Activated CD8-positive, alpha-beta memory T cell treated with anti-CD3 and anti-CD28 coated beads, Interleukin-2, amount 10 ng/mL, durations not matched to agents 7 days and 5 days (primary cell): ENCODE measurements at regions not wholly inside any gene's neighbourhood (a gene's known extent, or its start where the extent isn't known, plus 50 kb on each side); places are given as distances from the start of the nearest gene placed in this dataset.
"Not testable (repeated sequence)": the region's sequence is repeated elsewhere in the genome, so short reads cannot be mapped to it uniquely, and the experiment has no call there.

ENCODE experiments used
- ATAC-seq: fragments of 150-1000 bp; cut with Tn5 transposase; one replicate; pipeline ENCODE4 v1.10.0; 2021; ENCODE audit warnings: moderate library complexity
- CTCF ChIA-PET: fragments of 350-600 bp; sonication (Branson Sonifier 250); formaldehyde crosslinking; loops from one replicate; lab custom pipeline; 2021; ENCODE audit warnings: antibody characterized with exemption; lab: Charles Lee
- DNase-seq: peaks from one replicate; pipeline ENCODE4 v3.0.0-alpha.2; 2020
- H3K27ac Mint-ChIP-seq: one replicate; pipeline ENCODE4 v1.8.0; 2021; ENCODE audit warnings: mild to moderate bottlenecking, mixed read lengths
- H3K27me3 Mint-ChIP-seq: one replicate; pipeline ENCODE4 v1.8.0; 2021; ENCODE audit warnings: mixed read lengths
- H3K36me3 Mint-ChIP-seq: one replicate; pipeline ENCODE4 v1.8.0; 2021; ENCODE audit warnings: mild to moderate bottlenecking, mixed read lengths
- H3K4me1 Mint-ChIP-seq: one replicate; pipeline ENCODE4 v1.8.0; 2021; ENCODE audit warnings: mixed read lengths
- H3K4me3 Mint-ChIP-seq: one replicate; pipeline ENCODE4 v1.8.0; 2021; ENCODE audit warnings: mild to moderate bottlenecking, moderate library complexity, mixed read lengths
- H3K9me3 Mint-ChIP-seq: one replicate; pipeline ENCODE4 v1.8.0; 2022; ENCODE audit warnings: low read depth, mixed read lengths

- peaks cover 8% of the 10 kb centered on the region for H3K9me3 Mint-ChIP-seq
- CTCF ChIA-PET: no interaction called here
- DNase-seq (no peak), ATAC-seq (no peak)
- H3K4me1 Mint-ChIP-seq: no peaks in the 10 kb centered on the region
- no peaks in the 10 kb centered on the region for H3K27me3 Mint-ChIP-seq
- no peak overlapping the region for H3K4me3 Mint-ChIP-seq
- H3K36me3 Mint-ChIP-seq: peaks cover 1% of the 10 kb centered on the region
- H3K27ac Mint-ChIP-seq: no peak overlapping the region
These were observed 698.9 kb downstream of the DIPK2A start for GRCh38 chr3:144670571-144670970.

GRCh38 chr3:144677103-144677502, 705.5 kb downstream of the DIPK2A start:
- Mint-ChIP-seq H3K36me3 (no peaks in the 10 kb centered on the region), H3K4me3 (no peak overlapping the region), H3K4me1 (no peaks in the 10 kb centered on the region), H3K9me3 (peaks cover 2% of the 10 kb centered on the region), H3K27me3 (no peaks in the 10 kb centered on the region), H3K27ac (no peak overlapping the region)
- DNase-seq (no peak), ATAC-seq (no peak)
- CTCF ChIA-PET: no interaction called here

- H3K27me3 Mint-ChIP-seq: no peaks in the 10 kb centered on the region
- H3K4me3 Mint-ChIP-seq: no peak overlapping the region
- H3K4me1 Mint-ChIP-seq: no peaks in the 10 kb centered on the region
- no peak overlapping the region for H3K27ac Mint-ChIP-seq
- H3K36me3 Mint-ChIP-seq: no peaks in the 10 kb centered on the region
- DNase-seq (no peak), ATAC-seq (no peak)
- CTCF ChIA-PET: no interaction called here
- H3K9me3 Mint-ChIP-seq: no peaks in the 10 kb centered on the region
These were observed 711.4 kb downstream of the DIPK2A start for GRCh38 chr3:144683065-144683464.

GRCh38 chr3:144687862-144688261, 716.2 kb downstream of the DIPK2A start:
- Mint-ChIP-seq H3K36me3 (no peaks in the 10 kb centered on the region), H3K27me3 (no peaks in the 10 kb centered on the region), H3K4me3 (no peak overlapping the region), H3K27ac (no peak overlapping the region), H3K4me1 (no peaks in the 10 kb centered on the region), H3K9me3 (no peaks in the 10 kb centered on the region)
- no peak for ATAC-seq
- DNase-seq: no peak
- CTCF ChIA-PET: no interaction called here

- Mint-ChIP-seq H3K27me3 (no peaks in the 10 kb centered on the region), H3K36me3 (no peaks in the 10 kb centered on the region), H3K4me1 (no peaks in the 10 kb centered on the region), H3K27ac (no peak overlapping the region), H3K4me3 (no peak overlapping the region), H3K9me3 (no peaks in the 10 kb centered on the region)
- no peak for DNase-seq
- CTCF ChIA-PET: no interaction called here
- ATAC-seq: no peak
These were observed 720.9 kb downstream of the DIPK2A start for GRCh38 chr3:144692488-144692887.

GRCh38 chr3:144708437-144708836, 736.8 kb downstream of the DIPK2A start:
- no peaks in the 10 kb centered on the region for H3K4me1 Mint-ChIP-seq
- H3K27me3 Mint-ChIP-seq: no peaks in the 10 kb centered on the region
- ATAC-seq: no peak
- H3K4me3 Mint-ChIP-seq: no peak overlapping the region
- no peak for DNase-seq
- no peak overlapping the region for H3K27ac Mint-ChIP-seq
- H3K36me3 Mint-ChIP-seq: no peaks in the 10 kb centered on the region
- CTCF ChIA-PET: interaction anchor here (0.6 kb wide), 1 partner anchor 448 kb away, joined by 3 read pairs; no protein-coding TSS in a partner anchor
- H3K9me3 Mint-ChIP-seq: peaks cover 2% of the 10 kb centered on the region

- ATAC-seq (no peak), DNase-seq (no peak)
- Mint-ChIP-seq H3K4me3 (no peak overlapping the region), H3K36me3 (no peaks in the 10 kb centered on the region), H3K9me3 (peaks cover 4% of the 10 kb centered on the region), H3K27me3 (no peaks in the 10 kb centered on the region), H3K27ac (no peak overlapping the region), H3K4me1 (no peaks in the 10 kb centered on the region)
- CTCF ChIA-PET: no interaction called here
These were observed 765.7 kb downstream of the DIPK2A start for GRCh38 chr3:144737281-144737680.

GRCh38 chr3:144743225-144743668, 771.6 kb downstream of the DIPK2A start:
- H3K27ac Mint-ChIP-seq: no peak overlapping the region
- CTCF ChIA-PET: no interaction called here

GRCh38 chr3:144744473-144744872, 772.9 kb downstream of the DIPK2A start:
- ATAC-seq (no peak), DNase-seq (no peak)
- no peaks in the 10 kb centered on the region for H3K36me3 Mint-ChIP-seq
- no peaks in the 10 kb centered on the region for H3K9me3 Mint-ChIP-seq
- no peak overlapping the region for H3K27ac Mint-ChIP-seq
- H3K4me3 Mint-ChIP-seq: no peak overlapping the region
- CTCF ChIA-PET: no interaction called here
- no peaks in the 10 kb centered on the region for H3K27me3 Mint-ChIP-seq
- no peaks in the 10 kb centered on the region for H3K4me1 Mint-ChIP-seq

More at GRCh38 chr3:144743225-144743668, 771.6 kb downstream of the DIPK2A start:
- ATAC-seq: no peak
- Mint-ChIP-seq H3K36me3 (no peaks in the 10 kb centered on the region), H3K9me3 (no peaks in the 10 kb centered on the region), H3K4me3 (no peak overlapping the region), H3K4me1 (no peaks in the 10 kb centered on the region), H3K27me3 (no peaks in the 10 kb centered on the region)
- no peak for DNase-seq

GRCh38 chr3:144746631-144747030, 775.0 kb downstream of the DIPK2A start:
- DNase-seq (no peak), ATAC-seq (no peak)
- CTCF ChIA-PET: no interaction called here
- Mint-ChIP-seq H3K4me1 (no peaks in the 10 kb centered on the region), H3K9me3 (peaks cover 3% of the 10 kb centered on the region), H3K36me3 (no peaks in the 10 kb centered on the region), H3K27me3 (no peaks in the 10 kb centered on the region), H3K4me3 (no peak overlapping the region), H3K27ac (no peak overlapping the region)

GRCh38 chr3:144749536-144750253, 778.1 kb downstream of the DIPK2A start:
- H3K9me3 Mint-ChIP-seq, H3K27ac Mint-ChIP-seq, H3K4me1 Mint-ChIP-seq, DNase-seq, H3K4me3 Mint-ChIP-seq, H3K27me3 Mint-ChIP-seq, CTCF ChIA-PET, ATAC-seq, H3K36me3 Mint-ChIP-seq: not testable (repeated sequence)

- no peak overlapping the region for H3K4me3 Mint-ChIP-seq
These were observed 782.6 kb downstream of the DIPK2A start for GRCh38 chr3:144754076-144754783.

GRCh38 chr3:144756704-144757440, 785.2 kb downstream of the DIPK2A start:
- H3K4me3 Mint-ChIP-seq: no peak overlapping the region
- CTCF ChIA-PET: no interaction called here
- H3K36me3 Mint-ChIP-seq: no peaks in the 10 kb centered on the region
- no peak for DNase-seq
- peaks cover 2% of the 10 kb centered on the region for H3K9me3 Mint-ChIP-seq
- no peaks in the 10 kb centered on the region for H3K4me1 Mint-ChIP-seq
- H3K27ac Mint-ChIP-seq: no peak overlapping the region
- no peak for ATAC-seq
- no peaks in the 10 kb centered on the region for H3K27me3 Mint-ChIP-seq

More at GRCh38 chr3:144754076-144754783, 782.6 kb downstream of the DIPK2A start:
- H3K36me3 Mint-ChIP-seq: no peaks in the 10 kb centered on the region
- H3K4me1 Mint-ChIP-seq: no peaks in the 10 kb centered on the region
- DNase-seq (no peak), ATAC-seq (no peak)
- no peaks in the 10 kb centered on the region for H3K27me3 Mint-ChIP-seq
- peaks cover 5% of the 10 kb centered on the region for H3K9me3 Mint-ChIP-seq
- H3K27ac Mint-ChIP-seq: no peak overlapping the region
- CTCF ChIA-PET: no interaction called here
